Muscle of arm (tissue), 1 donor: ENCODE measurements at regions not wholly inside any gene's neighbourhood (a gene's known extent, or its start where the extent isn't known, plus 50 kb on each side); places are given as distances from the start of the nearest gene placed in this dataset.

Experiments used
- DNase-seq: peaks from one replicate; pipeline ENCODE4 v3.0.0-alpha.2; 2013

GRCh38 chr9:73761905-73762304, 610.2 kb downstream of the ANXA1 start:
- DNase-seq, result no peak

GRCh38 chr9:73773896-73774295, 622.2 kb downstream of the ANXA1 start:
- no peak for DNase-seq

GRCh38 chr9:73775757-73776156, 624.1 kb downstream of the ANXA1 start:
- no peak for DNase-seq

- no peak for DNase-seq
These were observed 629.3 kb downstream of the ANXA1 start for GRCh38 chr9:73780916-73781315.

GRCh38 chr9:73782166-73782565, 630.5 kb downstream of the ANXA1 start:
- no peak for DNase-seq

- no peak for DNase-seq
These were observed 647.8 kb downstream of the ANXA1 start for GRCh38 chr9:73799446-73799845.

- DNase-seq, result no peak
These were observed 653.4 kb downstream of the ANXA1 start for GRCh38 chr9:73805111-73805510.

GRCh38 chr9:73805853-73806458, 654.3 kb downstream of the ANXA1 start:
- DNase-seq, result no peak

- DNase-seq, result no peak
These were observed 655.2 kb downstream of the ANXA1 start for GRCh38 chr9:73806876-73807275.

GRCh38 chr9:73807952-73808351, 656.3 kb downstream of the ANXA1 start:
- DNase-seq, result no peak

GRCh38 chr9:73810585-73811215, 659.0 kb downstream of the ANXA1 start:
- DNase-seq, result no peak

GRCh38 chr9:73813546-73813945, 661.9 kb downstream of the ANXA1 start:
- DNase-seq, result no peak

GRCh38 chr9:73816905-73817304, 665.2 kb downstream of the ANXA1 start:
- no peak for DNase-seq

GRCh38 chr9:73824671-73825070, 672.5 kb upstream of the RORB start:
- DNase-seq, result no peak

- DNase-seq, result no peak
These were observed 658.3 kb upstream of the RORB start for GRCh38 chr9:73838871-73839270.

- DNase-seq, result no peak
These were observed 657.7 kb upstream of the RORB start for GRCh38 chr9:73839471-73839870.

- DNase-seq, result no peak
These were observed 656.1 kb upstream of the RORB start for GRCh38 chr9:73841018-73841417.

- no peak for DNase-seq
These were observed 653.0 kb upstream of the RORB start for GRCh38 chr9:73844135-73844534.

GRCh38 chr9:73845539-73845938, 651.6 kb upstream of the RORB start:
- no peak for DNase-seq

- DNase-seq, result no peak
These were observed 651.0 kb upstream of the RORB start for GRCh38 chr9:73845954-73846690.

- no peak for DNase-seq
These were observed 649.6 kb upstream of the RORB start for GRCh38 chr9:73847536-73847935.

- DNase-seq, result no peak
These were observed 643.6 kb upstream of the RORB start for GRCh38 chr9:73853549-73853948.

GRCh38 chr9:73855206-73855605, 641.9 kb upstream of the RORB start:
- DNase-seq, result no peak
